ENCODE measurements at regions not wholly inside any gene's neighbourhood (a gene's known extent, or its start where the extent isn't known, plus 50 kb on each side); places are given as distances from the start of the nearest gene placed in this dataset.

DNA sequence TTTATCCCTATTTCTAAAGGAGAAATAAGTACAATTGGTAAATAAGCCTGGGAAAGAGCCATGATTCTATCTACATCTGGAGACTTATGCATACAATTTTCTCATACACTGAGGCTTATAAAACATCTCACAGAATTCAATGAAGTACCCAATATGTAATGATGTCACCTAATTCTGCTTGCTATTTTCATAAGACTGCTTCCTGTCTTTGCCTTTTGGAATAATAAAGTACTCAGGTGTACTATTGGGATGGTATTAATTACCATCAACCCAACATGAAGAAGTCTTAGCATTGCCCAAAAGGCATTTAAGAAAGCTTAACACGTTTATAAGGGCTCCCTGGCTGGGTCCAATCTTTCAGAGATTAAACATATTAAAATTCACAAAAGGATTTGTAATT, 216.4 kb upstream of the TSHZ2 start:
- Histone ChIP-seq H3K9me3 (ENCODE audit: control insufficient read depth, insufficient read depth, low read depth, low read length) (no peaks in the 10 kb centered on the region), H3K27ac (ENCODE audit: insufficient read depth, low read length) (no peak overlapping the region), H3K4me2 (ENCODE audit: extremely low read depth, insufficient read depth, low read length) (no peak overlapping the region), H3K27me3 (ENCODE audit: control insufficient read depth, insufficient read depth, low read length) (no peaks in the 10 kb centered on the region), H3K36me3 (ENCODE audit: control insufficient read depth, insufficient read depth, low read length) (no peaks in the 10 kb centered on the region), H2AFZ (ENCODE audit: low read length) (no peak overlapping the region), H3K4me3 (replicated peaks in 1 of 4; ENCODE audit: control extremely low read depth in 1 of 4, insufficient read depth in 1 of 4, low read depth in 3 of 4, low read length in 4 of 4) (no peak overlapping the region), H3K79me2 (ENCODE audit: control insufficient read depth, insufficient read depth, low read length) (no peaks in the 10 kb centered on the region), H4K20me1 (ENCODE audit: control insufficient read depth, extremely low read depth, insufficient read depth, low read length) (no peaks in the 10 kb centered on the region), H3K9ac (ENCODE audit: insufficient read depth, low read length) (no peak overlapping the region), H3K4me1 (ENCODE audit: control insufficient read depth, extremely low read depth, insufficient read depth, low read length) (no peaks in the 10 kb centered on the region)
- no peak for TF ChIP-seq EZH2 (IDR thresholded peaks at IDR 0.05; ENCODE audit: low read length, missing control alignments)
- TF ChIP-seq, protein P1, sequence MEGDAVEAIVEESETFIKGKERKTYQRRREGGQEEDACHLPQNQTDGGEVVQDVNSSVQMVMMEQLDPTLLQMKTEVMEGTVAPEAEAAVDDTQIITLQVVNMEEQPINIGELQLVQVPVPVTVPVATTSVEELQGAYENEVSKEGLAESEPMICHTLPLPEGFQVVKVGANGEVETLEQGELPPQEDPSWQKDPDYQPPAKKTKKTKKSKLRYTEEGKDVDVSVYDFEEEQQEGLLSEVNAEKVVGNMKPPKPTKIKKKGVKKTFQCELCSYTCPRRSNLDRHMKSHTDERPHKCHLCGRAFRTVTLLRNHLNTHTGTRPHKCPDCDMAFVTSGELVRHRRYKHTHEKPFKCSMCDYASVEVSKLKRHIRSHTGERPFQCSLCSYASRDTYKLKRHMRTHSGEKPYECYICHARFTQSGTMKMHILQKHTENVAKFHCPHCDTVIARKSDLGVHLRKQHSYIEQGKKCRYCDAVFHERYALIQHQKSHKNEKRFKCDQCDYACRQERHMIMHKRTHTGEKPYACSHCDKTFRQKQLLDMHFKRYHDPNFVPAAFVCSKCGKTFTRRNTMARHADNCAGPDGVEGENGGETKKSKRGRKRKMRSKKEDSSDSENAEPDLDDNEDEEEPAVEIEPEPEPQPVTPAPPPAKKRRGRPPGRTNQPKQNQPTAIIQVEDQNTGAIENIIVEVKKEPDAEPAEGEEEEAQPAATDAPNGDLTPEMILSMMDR (conservative IDR thresholded peaks at IDR 0.05 in 1 of 2, IDR thresholded peaks at IDR 0.05 in 1 of 2; ENCODE audit: low read depth in 1 of 2, low read length in 2 of 2): no peak
- DNase-seq (ENCODE audit: low read depth in 2 of 2): no peak

DNA sequence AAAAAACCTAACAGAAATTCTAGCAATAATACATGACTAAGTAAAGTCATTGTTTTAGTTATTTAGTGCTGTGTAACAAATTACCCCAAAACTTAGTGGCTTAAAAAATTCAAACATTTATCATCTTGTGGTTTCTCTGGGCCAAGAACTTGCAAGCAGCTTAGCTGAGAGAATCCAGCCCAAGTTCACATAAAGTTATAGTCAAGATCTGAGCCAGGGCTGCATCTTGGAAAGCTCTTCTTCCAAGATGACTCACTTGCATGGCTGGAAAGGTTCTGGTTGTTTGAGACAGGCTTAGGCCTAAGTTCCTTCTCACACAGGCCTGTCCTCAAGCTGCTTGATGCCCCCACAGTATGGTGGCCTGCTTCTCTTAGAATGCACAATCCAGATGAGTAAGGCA, 217.8 kb upstream of the TSHZ2 start:
- Histone ChIP-seq H3K27me3 (ENCODE audit: control insufficient read depth, insufficient read depth, low read length) (no peaks in the 10 kb centered on the region), H3K27ac (ENCODE audit: insufficient read depth, low read length) (no peak overlapping the region), H3K79me2 (ENCODE audit: control insufficient read depth, insufficient read depth, low read length) (no peaks in the 10 kb centered on the region), H3K4me3 (replicated peaks in 1 of 4; ENCODE audit: control extremely low read depth in 1 of 4, insufficient read depth in 1 of 4, low read depth in 3 of 4, low read length in 4 of 4) (no peak overlapping the region), H3K9ac (ENCODE audit: insufficient read depth, low read length) (no peak overlapping the region), H3K9me3 (ENCODE audit: control insufficient read depth, insufficient read depth, low read depth, low read length) (no peaks in the 10 kb centered on the region), H3K36me3 (ENCODE audit: control insufficient read depth, insufficient read depth, low read length) (no peaks in the 10 kb centered on the region), H3K4me2 (ENCODE audit: extremely low read depth, insufficient read depth, low read length) (no peak overlapping the region), H2AFZ (ENCODE audit: low read length) (no peak overlapping the region), H4K20me1 (ENCODE audit: control insufficient read depth, extremely low read depth, insufficient read depth, low read length) (no peaks in the 10 kb centered on the region), H3K4me1 (ENCODE audit: control insufficient read depth, extremely low read depth, insufficient read depth, low read length) (no peaks in the 10 kb centered on the region)
- TF ChIP-seq EZH2 (IDR thresholded peaks at IDR 0.05; ENCODE audit: low read length, missing control alignments): no peak
- TF ChIP-seq, protein P1 (conservative IDR thresholded peaks at IDR 0.05 in 1 of 2, IDR thresholded peaks at IDR 0.05 in 1 of 2; ENCODE audit: low read depth in 1 of 2, low read length in 2 of 2): no peak
- DNase-seq (ENCODE audit: low read depth in 2 of 2): peak; percentile 25 to 68

DNA sequence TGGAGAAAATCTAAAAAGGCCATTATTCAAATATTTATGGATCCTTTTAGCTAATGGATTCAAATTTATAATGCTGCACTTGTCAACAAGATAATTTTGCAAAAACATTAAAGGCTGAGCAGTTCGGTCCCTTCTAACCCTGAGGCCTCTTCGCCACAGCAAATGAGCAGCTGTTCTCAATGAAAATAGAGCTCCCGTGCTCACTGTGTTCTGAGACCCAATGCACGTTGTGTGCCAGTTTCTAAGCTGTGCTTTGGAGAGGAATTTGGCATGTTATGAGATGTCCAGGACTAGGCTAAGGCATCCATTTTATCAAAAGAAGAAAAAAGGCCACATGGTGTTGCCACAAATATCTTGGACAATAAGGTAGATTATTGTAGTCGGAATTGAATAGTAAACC, 220.1 kb upstream of the TSHZ2 start:
- no peaks in the 10 kb centered on the region for H3K9me3 ChIP-seq (ENCODE audit: control insufficient read depth, insufficient read depth, low read depth, low read length)
- no peak overlapping the region for H3K9ac ChIP-seq (ENCODE audit: insufficient read depth, low read length)
- H3K27me3 ChIP-seq (ENCODE audit: control insufficient read depth, insufficient read depth, low read length): no peaks in the 10 kb centered on the region
- H3K4me1 ChIP-seq (ENCODE audit: control insufficient read depth, extremely low read depth, insufficient read depth, low read length): no peaks in the 10 kb centered on the region
- H3K4me3 ChIP-seq (replicated peaks in 1 of 4; ENCODE audit: control extremely low read depth in 1 of 4, insufficient read depth in 1 of 4, low read depth in 3 of 4, low read length in 4 of 4): no peak overlapping the region
- H2AFZ ChIP-seq (ENCODE audit: low read length): no peak overlapping the region
- TF ChIP-seq, protein P1 (conservative IDR thresholded peaks at IDR 0.05 in 1 of 2, IDR thresholded peaks at IDR 0.05 in 1 of 2; ENCODE audit: low read depth in 1 of 2, low read length in 2 of 2): no peak
- TF ChIP-seq EZH2 (IDR thresholded peaks at IDR 0.05; ENCODE audit: low read length, missing control alignments): no peak
- H3K27ac ChIP-seq (ENCODE audit: insufficient read depth, low read length): no peak overlapping the region
- DNase-seq (ENCODE audit: low read depth in 2 of 2): no peak
- H3K36me3 ChIP-seq (ENCODE audit: control insufficient read depth, insufficient read depth, low read length): no peaks in the 10 kb centered on the region
- no peak overlapping the region for H3K4me2 ChIP-seq (ENCODE audit: extremely low read depth, insufficient read depth, low read length)
- H4K20me1 ChIP-seq (ENCODE audit: control insufficient read depth, extremely low read depth, insufficient read depth, low read length): no peaks in the 10 kb centered on the region
- no peaks in the 10 kb centered on the region for H3K79me2 ChIP-seq (ENCODE audit: control insufficient read depth, insufficient read depth, low read length)
